ENCODE measurements at regions not wholly inside any gene's neighbourhood (a gene's known extent, or its start where the extent isn't known, plus 50 kb on each side); places are given as distances from the start of the nearest gene placed in this dataset.

GRCh38 chr6:56795466-56796195 is 152.9 kb upstream of the DST start:
- TF ChIP-seq CTCF (IDR thresholded peaks at IDR 0.05) (no peak), EZH2 (IDR thresholded peaks at IDR 0.05; ENCODE audit: borderline replicate concordance, insufficient read depth, low read depth, low read length, poor library complexity, severe bottlenecking) (no peak)

Measured in B cell (primary cell).